D721Med (cell line): ENCODE measurements at regions not wholly inside any gene's neighbourhood (a gene's known extent, or its start where the extent isn't known, plus 50 kb on each side); places are given as distances from the start of the nearest gene placed in this dataset.

ENCODE experiments used
- DNase-seq: peaks from one replicate; pipeline ENCODE4 v3.0.0; 2011; ENCODE audit warnings: low spot score; ENCODE audit not compliant: insufficient read length
- FAIRE-seq: peaks from 2 replicates; lab custom pipeline; 2011; peaks lifted over from hg19 to GRCh38; lab: Jason Lieb, UNC
- CTCF ChIP-seq: IDR thresholded peaks from 2 replicates; pipeline ENCODE4 v1.5.1; 2012; ENCODE audit warnings: mild to moderate bottlenecking, control low read depth; ENCODE audit not compliant: insufficient read depth; ENCODE audit errors: missing control alignments

GRCh38 chr3:87798567-87798947 lies 260.2 kb downstream of the CGGBP1 start:
- FAIRE-seq = no peak
- no peak for TF ChIP-seq CTCF
- DNase-seq = no peak

- FAIRE-seq (no peak), DNase-seq (no peak)
- no peak for TF ChIP-seq CTCF
Measured at GRCh38 chr3:87797872-87798566, 260.8 kb downstream of the CGGBP1 start.

GRCh38 chr3:87796843-87797185 lies 262.0 kb downstream of the CGGBP1 start:
- no peak for TF ChIP-seq CTCF
- FAIRE-seq (no peak), DNase-seq (no peak)

- no peak for TF ChIP-seq CTCF
- FAIRE-seq (no peak), DNase-seq (no peak)
Measured at GRCh38 chr3:87796137-87796842, 262.5 kb downstream of the CGGBP1 start.

- no peak for FAIRE-seq
Measured at GRCh38 chr3:87795701-87796100, 263.1 kb downstream of the CGGBP1 start.

GRCh38 chr3:87793337-87793877 lies 265.4 kb downstream of the CGGBP1 start:
- FAIRE-seq = no peak
- TF ChIP-seq CTCF = no peak
- no peak for DNase-seq

More at GRCh38 chr3:87795701-87796100, 263.1 kb downstream of the CGGBP1 start:
- DNase-seq = no peak
- no peak for TF ChIP-seq CTCF
